ENCODE measurements at regions not wholly inside any gene's neighbourhood (a gene's known extent, or its start where the extent isn't known, plus 50 kb on each side); places are given as distances from the start of the nearest gene placed in this dataset.
A peak's percentile ranks its signal among the peaks of the same experiment; 100 is the strongest.

DNA sequence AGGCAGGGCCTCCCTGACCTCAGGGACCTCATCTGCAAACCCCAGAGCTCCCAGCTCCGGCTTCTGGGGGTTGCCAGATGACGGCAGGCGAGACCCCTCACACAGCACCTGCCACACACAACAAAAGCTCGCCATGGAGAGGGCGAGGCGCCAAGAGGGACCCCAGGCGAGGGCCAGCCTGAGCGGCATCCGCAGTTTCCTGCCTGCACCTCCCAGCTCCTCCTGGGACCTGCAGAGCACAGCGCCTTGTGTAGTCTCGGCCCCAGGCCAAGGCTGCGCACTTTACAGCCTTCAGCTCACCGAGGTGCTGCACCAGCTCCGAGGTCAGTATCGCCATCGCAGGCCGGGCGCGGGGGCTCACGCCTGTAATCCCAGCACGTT, 82.4 kb upstream of the ADAMTS2 start:
- TF ChIP-seq, protein P1, sequence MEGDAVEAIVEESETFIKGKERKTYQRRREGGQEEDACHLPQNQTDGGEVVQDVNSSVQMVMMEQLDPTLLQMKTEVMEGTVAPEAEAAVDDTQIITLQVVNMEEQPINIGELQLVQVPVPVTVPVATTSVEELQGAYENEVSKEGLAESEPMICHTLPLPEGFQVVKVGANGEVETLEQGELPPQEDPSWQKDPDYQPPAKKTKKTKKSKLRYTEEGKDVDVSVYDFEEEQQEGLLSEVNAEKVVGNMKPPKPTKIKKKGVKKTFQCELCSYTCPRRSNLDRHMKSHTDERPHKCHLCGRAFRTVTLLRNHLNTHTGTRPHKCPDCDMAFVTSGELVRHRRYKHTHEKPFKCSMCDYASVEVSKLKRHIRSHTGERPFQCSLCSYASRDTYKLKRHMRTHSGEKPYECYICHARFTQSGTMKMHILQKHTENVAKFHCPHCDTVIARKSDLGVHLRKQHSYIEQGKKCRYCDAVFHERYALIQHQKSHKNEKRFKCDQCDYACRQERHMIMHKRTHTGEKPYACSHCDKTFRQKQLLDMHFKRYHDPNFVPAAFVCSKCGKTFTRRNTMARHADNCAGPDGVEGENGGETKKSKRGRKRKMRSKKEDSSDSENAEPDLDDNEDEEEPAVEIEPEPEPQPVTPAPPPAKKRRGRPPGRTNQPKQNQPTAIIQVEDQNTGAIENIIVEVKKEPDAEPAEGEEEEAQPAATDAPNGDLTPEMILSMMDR (IDR thresholded peaks at IDR 0.05; ENCODE audit: low read depth, low read length), result no peak
- Histone ChIP-seq H3K4me1 (no peaks in the 10 kb centered on the region), H3K36me3 (no peaks in the 10 kb centered on the region), H3K27me3 (peaks cover 4% of the 10 kb centered on the region), H3K9me3 (no peaks in the 10 kb centered on the region; the same call in 1 of the 2 replicates), H3K4me3 (ENCODE audit: low read depth, low read length) (no peak overlapping the region)
- DNase-seq, result peak; percentile 7

DNA sequence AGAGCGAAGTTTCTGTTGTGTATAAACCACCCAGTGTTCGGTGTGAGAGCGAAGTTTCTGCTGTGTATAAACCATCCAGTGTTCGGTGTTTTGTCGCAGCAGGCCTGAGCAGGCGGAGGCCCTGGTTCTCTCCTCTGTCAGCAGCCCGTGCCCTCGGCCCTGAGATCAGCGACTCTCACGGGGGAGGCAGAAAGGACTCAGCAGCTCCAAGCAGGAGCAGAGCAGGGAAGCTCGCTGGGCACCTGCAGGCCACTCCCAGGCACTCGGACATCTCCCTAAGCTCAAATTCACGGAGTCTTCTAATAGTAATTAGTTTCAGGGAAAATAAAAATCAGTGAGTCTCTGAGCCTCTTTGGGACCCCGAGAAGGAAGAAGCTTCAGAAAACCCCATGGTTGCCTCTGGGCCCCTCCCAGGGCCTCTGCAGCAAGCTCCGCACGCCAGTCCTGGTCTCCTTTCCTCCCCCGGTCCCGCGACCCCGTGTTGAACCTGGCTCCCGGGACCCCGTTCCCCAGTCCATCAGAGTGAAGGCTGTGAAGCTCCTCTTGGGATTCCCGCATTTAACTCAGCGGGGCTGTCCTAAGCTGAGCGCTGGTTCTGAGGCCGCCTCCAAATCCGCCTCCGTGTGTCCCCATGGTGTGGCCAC, 81.9 kb upstream of the ADAMTS2 start:
- no peak overlapping the region for H3K4me3 ChIP-seq (ENCODE audit: low read depth, low read length)
- peaks cover 4% of the 10 kb centered on the region for H3K27me3 ChIP-seq
- H3K4me1 ChIP-seq, result no peaks in the 10 kb centered on the region
- TF ChIP-seq, protein P1 (IDR thresholded peaks at IDR 0.05; ENCODE audit: low read depth, low read length), result no peak
- H3K36me3 ChIP-seq, result no peaks in the 10 kb centered on the region
- DNase-seq, result no peak
- no peaks in the 10 kb centered on the region; the same call in 1 of the 2 replicates for H3K9me3 ChIP-seq

DNA sequence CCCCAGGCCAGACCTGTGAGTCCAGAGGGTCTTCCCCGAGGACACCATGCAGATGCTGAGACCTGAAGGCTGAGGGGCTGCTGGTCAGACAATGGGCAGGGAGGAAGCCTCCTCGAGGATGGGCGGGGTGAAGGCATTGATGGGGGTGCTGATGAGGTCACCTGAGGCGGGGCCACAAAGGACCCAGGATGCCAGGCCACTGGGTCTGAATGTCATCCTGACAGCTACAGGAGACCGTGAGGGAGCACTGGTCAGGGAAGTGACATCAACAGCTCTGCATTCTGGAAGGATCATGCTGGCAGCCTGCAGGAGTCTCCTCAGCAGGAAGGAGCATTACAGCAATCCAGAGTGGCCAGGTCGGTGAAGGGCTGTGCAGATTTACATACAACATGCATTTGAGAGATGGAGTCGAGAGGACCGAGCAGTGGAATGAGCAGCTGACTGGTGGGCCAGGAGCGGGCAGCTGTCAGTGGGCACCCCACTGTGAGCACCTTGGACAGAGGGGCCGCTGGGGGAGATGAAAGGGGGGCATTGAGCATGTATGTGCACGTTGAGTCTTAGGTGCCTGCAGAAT, 77.7 kb upstream of the ADAMTS2 start:
- no peaks in the 10 kb centered on the region; the same call in 1 of the 2 replicates for H3K9me3 ChIP-seq
- no peak for DNase-seq
- TF ChIP-seq, protein P1 (IDR thresholded peaks at IDR 0.05; ENCODE audit: low read depth, low read length), result no peak
- no peaks in the 10 kb centered on the region for H3K36me3 ChIP-seq
- no peaks in the 10 kb centered on the region for H3K4me1 ChIP-seq
- no peaks in the 10 kb centered on the region; the same call in none of the 2 replicates for H3K27me3 ChIP-seq
- H3K4me3 ChIP-seq (ENCODE audit: low read depth, low read length), result no peak overlapping the region

DNA sequence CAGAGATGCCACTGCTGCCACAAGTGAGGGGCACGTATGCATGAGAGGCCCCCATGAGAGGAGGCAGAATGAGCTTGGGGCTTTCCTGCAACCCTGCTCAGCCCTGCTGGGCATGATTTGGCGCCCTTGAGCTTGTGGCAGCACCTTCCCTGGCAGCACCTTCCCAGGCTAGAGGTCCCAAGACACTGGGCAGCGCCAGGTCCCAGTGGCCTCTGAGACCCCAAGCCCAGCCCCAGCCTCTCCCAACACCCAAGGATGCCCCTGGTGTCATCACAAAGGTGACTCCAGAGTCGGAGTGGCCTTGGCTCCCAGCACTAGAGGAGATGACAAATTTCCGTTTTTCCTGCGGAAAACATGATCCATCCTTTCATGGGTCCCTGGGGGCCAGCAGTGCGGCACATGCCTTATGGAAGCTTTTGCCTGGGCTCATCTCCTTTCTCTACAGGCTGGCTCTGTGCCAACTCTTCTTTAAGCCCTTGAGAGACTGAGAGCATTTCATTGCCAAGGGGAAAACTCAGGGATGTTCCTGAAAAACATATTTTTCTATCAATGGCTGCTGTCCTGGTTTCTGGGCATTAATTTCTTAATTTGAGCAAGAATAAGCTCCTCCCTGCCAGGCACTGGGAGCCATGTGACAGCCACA, 77.1 kb upstream of the ADAMTS2 start:
- Histone ChIP-seq H3K4me3 (ENCODE audit: low read depth, low read length) (no peak overlapping the region), H3K36me3 (no peaks in the 10 kb centered on the region), H3K27me3 (no peaks in the 10 kb centered on the region; the same call in 1 of the 2 replicates), H3K9me3 (no peaks in the 10 kb centered on the region; the same call in 1 of the 2 replicates), H3K4me1 (no peaks in the 10 kb centered on the region)
- TF ChIP-seq, protein P1 (IDR thresholded peaks at IDR 0.05; ENCODE audit: low read depth, low read length), result no peak
- no peak for DNase-seq

DNA sequence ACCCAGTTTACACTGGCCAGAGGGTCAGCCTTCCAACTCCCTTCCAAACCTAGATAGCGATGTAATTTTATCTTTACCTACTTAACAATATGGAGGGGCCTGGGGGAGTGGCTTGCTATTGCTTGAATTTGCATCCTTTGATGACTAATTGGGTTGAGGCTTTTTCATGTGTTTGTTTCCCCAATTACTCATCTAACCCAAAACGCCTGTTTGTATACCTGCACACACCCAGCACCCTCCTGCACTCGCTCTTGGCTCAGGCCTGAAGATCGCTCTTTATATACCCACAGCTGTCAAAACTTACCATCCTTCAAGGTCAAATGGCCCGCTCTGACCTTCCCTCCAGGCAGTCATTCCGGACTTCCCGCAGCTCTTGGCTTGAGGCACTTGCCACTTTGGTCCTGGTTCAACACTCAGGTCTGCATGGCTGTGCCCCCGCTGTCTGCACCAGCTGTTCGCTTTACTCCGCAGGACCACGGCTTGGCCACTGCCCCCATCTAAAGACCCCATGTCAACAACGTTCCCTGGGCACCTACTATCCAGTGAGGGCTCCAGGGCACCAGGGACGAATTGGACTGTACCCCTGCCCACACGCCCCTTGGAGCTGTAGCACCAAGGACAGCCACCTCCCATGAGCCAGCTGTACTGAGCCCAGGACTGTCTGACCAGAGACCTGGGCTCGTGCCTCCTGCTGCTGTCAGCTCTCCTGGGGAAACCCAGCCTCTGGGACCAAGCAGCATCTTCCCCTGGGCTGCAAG, 76.1 kb upstream of the ADAMTS2 start:
- no peak for DNase-seq
- Histone ChIP-seq H3K9me3 (no peaks in the 10 kb centered on the region; the same call in 1 of the 2 replicates), H3K4me1 (no peaks in the 10 kb centered on the region), H3K36me3 (no peaks in the 10 kb centered on the region), H3K27me3 (peaks cover 4% of the 10 kb centered on the region; the same call in 1 of the 2 replicates), H3K4me3 (ENCODE audit: low read depth, low read length) (no peak overlapping the region)
- TF ChIP-seq, protein P1 (IDR thresholded peaks at IDR 0.05; ENCODE audit: low read depth, low read length), result no peak
